Lung microvascular endothelial cell (primary cell): ENCODE measurements at regions not wholly inside any gene's neighbourhood (a gene's known extent, or its start where the extent isn't known, plus 50 kb on each side); places are given as distances from the start of the nearest gene placed in this dataset.

Source experiments
- DNase-seq, 2 donors: peaks; one replicate each; pipeline versions ENCODE4 v3.0.0 to v3.0.0-alpha.2; 2010; ENCODE audit warnings: low read depth in 2 of 2

- DNase-seq, result no peak
Observed at GRCh38 chr1:181863006-181863405, 198.5 kb downstream of the ZNF648 start.

GRCh38 chr1:181858135-181858534 lies 203.4 kb downstream of the ZNF648 start:
- DNase-seq, result peak in 1 of 2 donors; percentile 67
